Anterior cingulate cortex (tissue), 58 donors: ENCODE measurements at regions not wholly inside any gene's neighbourhood (a gene's known extent, or its start where the extent isn't known, plus 50 kb on each side); places are given as distances from the start of the nearest gene placed in this dataset.

ENCODE experiments used
- DNase-seq, 58 donors: peaks; one replicate each; lab custom pipeline; 2025; lab: John Stamatoyannopoulos, UW

DNA sequence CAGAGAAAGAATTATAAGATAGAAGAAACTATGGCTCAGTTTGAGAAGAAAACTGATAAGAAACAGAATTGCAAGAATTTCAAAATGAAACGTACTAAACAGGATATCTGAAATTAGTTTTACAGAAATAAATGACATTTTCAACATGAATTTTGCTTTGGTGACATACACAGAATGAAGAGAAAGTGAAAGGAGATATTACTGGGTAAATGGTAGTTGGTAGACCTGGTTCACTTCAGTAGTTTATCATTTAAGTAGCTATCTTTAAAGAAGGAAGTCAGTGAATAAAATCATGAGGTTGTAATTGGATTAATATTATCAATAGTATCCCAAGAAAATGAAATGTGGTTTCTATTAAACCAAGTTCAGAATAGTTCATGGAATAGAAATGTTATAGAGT, 395.5 kb upstream of the SMIM31 start:
- no peak for DNase-seq

DNA sequence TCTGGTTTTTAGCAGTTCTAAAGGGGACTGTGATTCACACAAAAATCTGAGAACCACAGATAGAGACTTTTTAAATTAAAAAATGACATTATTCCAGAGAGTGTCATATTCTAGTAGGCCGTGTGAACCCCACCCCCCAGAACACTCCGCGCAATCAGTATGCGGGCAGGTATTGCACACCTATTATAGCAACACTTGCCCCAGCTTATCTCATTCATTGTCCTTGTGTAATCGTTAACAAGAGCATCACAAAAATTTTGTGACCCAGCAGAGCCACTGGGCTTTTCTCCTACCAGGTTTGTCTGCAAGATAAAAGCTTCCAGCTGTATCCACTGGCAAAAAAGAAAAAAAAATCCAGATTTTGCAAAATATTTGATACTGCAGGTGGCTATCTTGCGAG, 394.1 kb upstream of the SMIM31 start:
- no peak for DNase-seq

- no peak for DNase-seq
Measured at GRCh38 chr4:164368894-164369293, 385.0 kb upstream of the SMIM31 start.

DNA sequence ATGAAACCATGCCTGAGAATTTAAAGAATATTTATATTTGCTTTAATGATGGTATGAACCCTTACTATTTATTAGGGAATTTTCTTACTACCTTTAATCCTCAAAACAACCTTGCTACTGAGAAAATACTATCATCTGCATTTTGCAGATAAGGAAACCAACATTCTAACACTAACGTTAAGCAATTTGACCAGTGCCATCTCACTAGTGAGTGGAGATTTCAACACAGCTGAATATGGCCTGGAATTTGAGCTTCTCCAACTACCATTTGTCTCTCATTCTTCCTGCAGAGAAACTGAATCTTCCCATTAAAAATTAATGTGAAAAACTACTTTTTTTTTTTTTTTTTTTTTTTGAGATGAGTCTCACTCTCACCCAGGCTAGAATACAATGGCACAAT, 380.9 kb upstream of the SMIM31 start:
- DNase-seq: no peak

DNA sequence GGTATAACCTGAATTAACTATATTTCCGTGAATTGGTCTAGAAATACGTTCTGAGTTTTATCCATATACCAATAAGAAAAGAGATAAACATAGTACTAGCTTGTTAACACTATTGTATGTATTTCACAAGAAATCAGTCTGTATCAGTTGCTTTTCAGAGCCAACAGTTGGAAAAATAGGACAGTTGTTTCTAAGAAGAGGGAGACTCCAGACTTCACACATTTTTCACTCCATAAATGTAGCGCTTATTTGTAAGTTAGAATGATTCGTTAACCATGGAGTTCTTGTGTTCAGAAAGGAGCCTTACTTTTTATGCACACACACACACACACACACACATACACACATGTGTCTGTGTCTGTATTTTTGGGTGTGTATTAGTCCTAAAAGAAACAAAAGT, 376.7 kb upstream of the SMIM31 start:
- DNase-seq: peak in 1 of 58 donors; percentile 22

DNA sequence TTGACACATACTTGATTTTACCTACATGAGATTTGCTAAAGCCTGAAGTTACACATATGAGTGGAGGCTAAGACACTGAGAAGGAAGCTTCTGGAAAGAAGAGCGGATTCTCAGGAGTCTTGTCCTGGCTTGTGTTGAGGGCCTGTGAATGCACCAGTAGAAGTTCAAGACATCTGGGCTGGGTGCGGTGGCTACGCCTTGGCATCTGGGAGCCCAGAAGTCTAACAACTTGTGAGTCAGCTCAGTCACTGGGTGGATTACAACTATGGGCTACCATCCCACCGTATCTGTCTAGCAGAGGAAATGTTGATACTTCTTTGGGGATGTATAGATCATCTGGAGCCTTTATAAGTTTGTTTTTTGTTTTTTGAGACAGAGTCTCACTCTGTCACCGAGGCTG, 375.6 kb upstream of the SMIM31 start:
- no peak for DNase-seq

DNA sequence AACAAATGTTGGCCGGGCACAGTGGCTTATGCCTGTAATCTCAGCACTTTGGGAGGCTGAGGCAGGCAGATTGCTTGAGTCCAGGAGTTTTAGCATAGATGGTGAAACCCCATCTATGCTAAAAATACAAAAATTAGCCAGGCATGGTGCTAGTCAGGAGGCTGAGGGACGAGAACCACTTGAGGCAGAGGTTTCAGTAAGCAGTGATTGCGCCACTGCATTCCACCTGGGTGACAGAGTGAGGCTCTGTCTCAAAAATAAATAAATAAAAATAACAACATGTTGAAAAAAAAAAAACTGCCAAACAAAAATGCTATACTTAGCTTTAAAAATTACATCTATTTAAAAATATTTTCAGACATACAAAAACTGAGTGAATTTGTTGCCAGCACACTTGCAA, 374.2 kb upstream of the SMIM31 start:
- DNase-seq: no peak

DNA sequence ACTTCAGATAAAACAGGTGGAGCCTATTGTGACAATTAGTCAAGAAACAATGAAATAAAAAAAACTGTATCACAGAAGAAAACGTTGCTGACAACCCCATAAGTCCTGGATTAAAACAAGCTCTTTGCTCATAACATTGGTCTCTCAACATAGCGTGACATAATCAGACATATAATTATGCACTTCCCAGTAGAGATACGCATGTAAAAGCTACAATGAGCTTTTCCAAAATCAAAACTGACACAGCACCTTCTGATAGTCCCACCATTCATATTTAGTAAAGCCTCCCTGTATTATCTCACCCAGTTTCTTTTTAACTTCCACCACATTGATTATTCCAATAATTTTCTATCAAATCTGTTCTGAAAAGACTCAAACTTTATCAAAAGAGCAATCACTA, 372.1 kb upstream of the SMIM31 start:
- no peak for DNase-seq

DNA sequence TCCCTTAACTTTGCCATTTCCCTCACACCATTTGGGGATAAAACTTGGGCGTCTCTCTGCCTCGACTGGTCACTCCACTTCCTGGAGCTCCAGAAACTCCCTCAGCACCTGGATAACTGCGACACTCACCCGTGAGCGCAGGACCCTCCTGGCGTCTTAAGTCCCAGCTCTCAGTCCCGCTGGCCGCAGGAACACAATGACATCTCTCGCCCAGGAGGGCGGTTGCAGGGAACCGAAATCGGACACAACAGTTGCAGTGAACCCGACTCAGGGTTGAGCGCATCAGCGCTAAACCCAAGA, 370.9 kb upstream of the SMIM31 start:
- peak in 3 of 58 donors; percentile 65 to 77 (median 67) for DNase-seq

- DNase-seq: peak; percentile 51 to 97 (median 90)
Measured at GRCh38 chr4:164383358-164384220, 370.3 kb upstream of the SMIM31 start.

DNA sequence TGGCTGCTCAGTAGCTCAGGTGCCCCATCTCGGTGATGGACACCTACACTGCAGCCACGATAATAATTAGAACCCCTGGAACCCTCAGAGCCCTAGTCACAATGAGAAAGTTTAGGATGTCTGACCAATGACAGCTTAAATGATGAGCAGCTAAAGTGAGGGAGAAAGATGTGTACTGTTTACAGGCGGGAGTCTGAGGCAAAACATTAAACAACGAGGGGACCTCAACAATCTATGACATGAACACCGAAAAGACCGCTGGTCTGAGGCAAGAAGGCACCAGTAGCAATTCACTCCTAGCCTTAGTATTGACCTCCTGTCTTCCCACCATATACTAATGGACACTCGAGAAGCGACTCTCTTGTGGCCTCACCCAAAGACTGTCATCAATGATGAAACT, 369.5 kb upstream of the SMIM31 start:
- peak in 5 of 58 donors; percentile 23 to 63 (median 53) for DNase-seq

DNA sequence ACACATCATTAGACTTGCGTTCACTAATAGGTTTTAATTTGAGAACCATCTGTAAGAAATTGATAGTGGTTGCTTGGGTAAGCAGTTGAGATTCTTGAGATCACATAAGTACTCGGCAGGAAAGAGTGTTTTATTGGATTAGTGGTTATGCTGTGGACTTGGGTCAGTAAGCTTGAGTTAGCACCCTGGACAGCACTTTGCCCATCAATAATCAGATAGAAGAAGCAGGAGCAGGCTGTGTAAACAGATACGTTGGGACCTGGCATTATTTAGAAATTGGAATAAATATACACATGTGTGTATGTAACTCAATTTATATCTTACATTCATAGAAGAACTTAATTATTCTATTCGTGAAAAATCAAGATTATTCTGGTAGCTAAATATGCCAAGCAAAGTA, 357.5 kb upstream of the SMIM31 start:
- DNase-seq: no peak

DNA sequence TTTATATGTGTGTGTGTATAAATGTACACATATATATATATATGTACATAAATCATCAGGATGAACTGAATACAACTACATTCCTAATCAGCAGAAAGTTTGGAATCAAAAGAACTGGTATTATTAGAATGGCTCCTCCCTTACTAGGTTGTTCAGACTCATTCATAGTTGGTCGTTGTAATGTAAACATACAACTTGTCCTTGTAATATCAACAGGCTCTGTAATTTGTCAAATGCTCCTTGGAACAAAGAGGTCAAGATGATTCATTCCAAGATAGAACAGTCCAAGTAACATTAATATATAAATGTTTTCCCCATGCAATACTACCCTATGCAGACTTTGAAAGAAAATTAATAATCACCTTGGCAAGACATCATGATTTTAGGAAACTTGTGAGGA, 351.4 kb upstream of the SMIM31 start:
- no peak for DNase-seq

- DNase-seq: no peak
Measured at GRCh38 chr4:164405774-164406173, 348.2 kb upstream of the SMIM31 start.

DNA sequence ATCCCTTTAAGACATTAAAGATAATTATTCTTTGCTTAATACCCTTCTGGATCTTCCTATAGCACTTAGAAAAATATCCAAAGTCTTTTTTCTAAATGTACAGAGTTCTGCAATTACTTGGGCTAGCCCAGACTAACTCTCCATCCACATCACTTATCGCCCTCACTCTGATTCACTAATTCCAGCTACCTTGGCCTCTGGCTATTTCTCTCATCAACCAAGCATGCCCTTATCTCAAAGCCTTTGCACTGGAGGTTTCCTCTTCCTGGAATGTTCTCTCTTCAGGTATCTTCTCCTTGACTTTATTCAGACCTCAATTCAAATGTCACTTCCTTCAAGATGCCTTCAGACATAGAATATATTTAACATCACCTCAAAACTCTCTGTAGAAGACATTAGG, 345.1 kb upstream of the SMIM31 start:
- no peak for DNase-seq

- no peak for DNase-seq
Measured at GRCh38 chr4:164410401-164410800, 343.5 kb upstream of the SMIM31 start.

- DNase-seq: no peak
Measured at GRCh38 chr4:164412246-164412645, 341.7 kb upstream of the SMIM31 start.

GRCh38 chr4:164413743-164414142, 340.2 kb upstream of the SMIM31 start:
- DNase-seq: no peak

GRCh38 chr4:164423819-164424218, 330.1 kb upstream of the SMIM31 start:
- DNase-seq: no peak

DNA sequence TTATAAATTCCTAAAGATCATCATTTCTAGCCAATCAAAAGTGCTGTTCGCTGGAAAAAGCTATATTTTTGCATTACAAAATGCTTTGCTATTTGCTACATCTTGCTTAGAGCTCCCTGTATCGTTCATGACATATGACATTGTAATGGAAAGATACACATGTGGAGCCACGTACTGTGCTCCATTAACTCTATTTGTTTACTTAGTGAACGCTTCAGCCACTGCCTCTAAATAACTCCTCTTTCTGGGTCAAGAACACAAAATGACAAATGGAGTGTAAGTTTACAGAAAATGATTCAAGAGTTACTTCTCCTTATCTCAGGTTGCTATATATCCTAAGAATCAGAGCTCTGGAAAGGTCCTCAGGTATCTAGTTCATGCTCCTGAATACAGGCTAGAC, 329.1 kb upstream of the SMIM31 start:
- DNase-seq: no peak

GRCh38 chr4:164428561-164428960, 325.4 kb upstream of the SMIM31 start:
- no peak for DNase-seq

- DNase-seq: no peak
Measured at GRCh38 chr4:164438321-164438720, 315.6 kb upstream of the SMIM31 start.

- DNase-seq: no peak
Measured at GRCh38 chr4:164439037-164439436, 314.9 kb upstream of the SMIM31 start.
